DOHH2 (cell line): ENCODE measurements at regions not wholly inside any gene's neighbourhood (a gene's known extent, or its start where the extent isn't known, plus 50 kb on each side); places are given as distances from the start of the nearest gene placed in this dataset.

Source experiments
- EZH2phosphoT487 ChIP-seq: fragments of 200-600 bp; sonication (generic); IDR thresholded peaks from 2 replicates; pipeline ENCODE4 v1.6.1; 2017; ENCODE audit warnings: borderline replicate concordance, mild to moderate bottlenecking, antibody characterized with exemption, low read length, moderate library complexity, mixed read lengths
- TF ChIP-seq, protein P1 (sequence below): fragments of 200-600 bp; sonication (generic); IDR thresholded peaks from one replicate; pipeline ENCODE4 v1.5.1; 2014; ENCODE audit warnings: antibody characterized with exemption, mild to moderate bottlenecking, low read depth, low read length; ENCODE audit not compliant: poor library complexity, severe bottlenecking

DNA sequence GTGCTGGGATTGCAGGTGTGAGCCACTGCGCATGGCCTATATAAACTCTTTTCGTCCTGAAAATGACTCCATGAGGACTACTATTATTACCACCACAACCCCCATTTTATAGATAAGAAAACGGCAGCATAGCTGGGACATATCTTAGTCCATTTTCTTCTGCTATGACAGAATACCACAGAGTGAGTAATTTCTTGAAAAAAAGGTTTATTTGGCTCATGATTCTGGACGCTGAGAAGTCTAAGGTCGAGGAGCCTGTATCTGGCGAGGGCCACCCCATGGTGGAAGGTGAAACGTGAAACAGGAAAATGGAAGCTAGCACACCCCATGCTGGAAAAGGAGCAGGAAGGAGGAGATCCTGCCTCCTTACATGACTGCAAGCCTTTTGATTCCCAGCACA is 68.9 kb downstream of the SMIM20 start:
- TF ChIP-seq, protein P1, sequence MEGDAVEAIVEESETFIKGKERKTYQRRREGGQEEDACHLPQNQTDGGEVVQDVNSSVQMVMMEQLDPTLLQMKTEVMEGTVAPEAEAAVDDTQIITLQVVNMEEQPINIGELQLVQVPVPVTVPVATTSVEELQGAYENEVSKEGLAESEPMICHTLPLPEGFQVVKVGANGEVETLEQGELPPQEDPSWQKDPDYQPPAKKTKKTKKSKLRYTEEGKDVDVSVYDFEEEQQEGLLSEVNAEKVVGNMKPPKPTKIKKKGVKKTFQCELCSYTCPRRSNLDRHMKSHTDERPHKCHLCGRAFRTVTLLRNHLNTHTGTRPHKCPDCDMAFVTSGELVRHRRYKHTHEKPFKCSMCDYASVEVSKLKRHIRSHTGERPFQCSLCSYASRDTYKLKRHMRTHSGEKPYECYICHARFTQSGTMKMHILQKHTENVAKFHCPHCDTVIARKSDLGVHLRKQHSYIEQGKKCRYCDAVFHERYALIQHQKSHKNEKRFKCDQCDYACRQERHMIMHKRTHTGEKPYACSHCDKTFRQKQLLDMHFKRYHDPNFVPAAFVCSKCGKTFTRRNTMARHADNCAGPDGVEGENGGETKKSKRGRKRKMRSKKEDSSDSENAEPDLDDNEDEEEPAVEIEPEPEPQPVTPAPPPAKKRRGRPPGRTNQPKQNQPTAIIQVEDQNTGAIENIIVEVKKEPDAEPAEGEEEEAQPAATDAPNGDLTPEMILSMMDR = no peak
- TF ChIP-seq EZH2phosphoT487 = no peak
